OCI-LY7 (cell line): ENCODE measurements at regions not wholly inside any gene's neighbourhood (a gene's known extent, or its start where the extent isn't known, plus 50 kb on each side); places are given as distances from the start of the nearest gene placed in this dataset.

ENCODE experiments used
- BruUV-seq: library from RNA; stranded (reverse); fragments of 400-500 nt; replicated peaks from 2 replicates; lab custom pipeline; 2021; lab: Mats Ljungman, UMichigan
- CTCF ChIA-PET: fragments of 300-600 bp; sonication (Branson Sonifier 250); formaldehyde crosslinking; loops from one replicate; lab custom pipeline; 2022; ENCODE audit warnings: antibody characterized with exemption; ENCODE audit not compliant: unreplicated experiment; lab: Charles Lee
- POLR2A ChIA-PET: fragments of 300-600 bp; sonication (Branson Sonifier 250); formaldehyde crosslinking; loops from one replicate; lab custom pipeline; 2022; ENCODE audit warnings: antibody characterized with exemption; lab: Charles Lee
- DNase-seq: peaks from one replicate; pipeline ENCODE4 v3.0.0-alpha.2; 2015; ENCODE audit warnings: low spot score
- H2AFZ ChIP-seq: fragments of 200-600 bp; sonication (generic), shearing (Covaris generic); 2 replicates; pipeline ENCODE4 v1.6.1; 2014; ENCODE audit warnings: mild to moderate bottlenecking, antibody characterized with exemption, low read length, moderate library complexity
- H3K27ac ChIP-seq: fragments of 200-600 bp; sonication (generic); 2 replicates; pipeline ENCODE4 v1.5.1; 2014; ENCODE audit warnings: mixed run types, low read depth, mild to moderate bottlenecking, moderate library complexity, low read length, inconsistent platforms; ENCODE audit not compliant: poor library complexity, severe bottlenecking
- H3K36me3 ChIP-seq: fragments of 200-600 bp; sonication (generic); 2 replicates; pipeline ENCODE4 v1.6.1; 2014; ENCODE audit warnings: mild to moderate bottlenecking, antibody characterized with exemption, low read length, moderate library complexity, mixed read lengths; ENCODE audit not compliant: insufficient read depth
- H3K4me1 ChIP-seq: fragments of 200-600 bp; sonication (generic); 2 replicates; pipeline ENCODE4 v1.5.1; 2014; ENCODE audit warnings: mild to moderate bottlenecking, low read length; ENCODE audit not compliant: insufficient read depth, poor library complexity, severe bottlenecking
- H3K4me2 ChIP-seq: fragments of 200-600 bp; sonication (generic); 2 replicates; pipeline ENCODE4 v1.6.1; 2014; ENCODE audit warnings: mild to moderate bottlenecking, low read length
- H3K4me3 ChIP-seq: fragments of 200-600 bp; sonication (generic); 2 replicates; pipeline ENCODE4 v1.5.1; 2014; ENCODE audit warnings: mild to moderate bottlenecking, low read depth, low read length; ENCODE audit not compliant: poor library complexity, severe bottlenecking
- H3K79me2 ChIP-seq: fragments of 200-600 bp; sonication (generic); 2 replicates; pipeline ENCODE4 v1.6.1; 2016; ENCODE audit warnings: low read depth, mild to moderate bottlenecking, low read length, moderate library complexity, mixed read lengths; ENCODE audit not compliant: insufficient read depth
- H3K9me2 ChIP-seq: fragments of 200-600 bp; sonication (generic); 2 replicates; pipeline ENCODE4 v1.6.1; 2016; ENCODE audit warnings: mild to moderate bottlenecking, low read length, mixed read lengths; ENCODE audit not compliant: insufficient read depth
- H3K9me3 ChIP-seq: fragments of 200-600 bp; sonication (generic); 2 replicates; pipeline ENCODE4 v1.6.1; 2014; ENCODE audit warnings: mild to moderate bottlenecking, mixed run types, low read length, mixed read lengths
- H4K20me1 ChIP-seq: fragments of 200-600 bp; sonication (generic); 2 replicates; pipeline ENCODE4 v1.6.1; 2014; ENCODE audit warnings: mild to moderate bottlenecking, antibody characterized with exemption, low read length, moderate library complexity, mixed read lengths; ENCODE audit not compliant: insufficient read depth
- EZH2phosphoT487 ChIP-seq: fragments of 200-600 bp; sonication (generic); IDR thresholded peaks from 2 replicates; pipeline ENCODE4 v1.6.1; 2018; ENCODE audit warnings: low read depth, borderline replicate concordance, mild to moderate bottlenecking, mixed run types, antibody characterized with exemption, low read length, moderate library complexity, mixed read lengths
- intact Hi-C: fragments of 100-400 bp; cut with micrococcal nuclease; formaldehyde crosslinking; loops from one replicate; pipeline ENCODE4 v1.10.0; 2022; ENCODE audit not compliant: unreplicated experiment
- TF ChIP-seq, protein P1 (sequence below): fragments of 200-600 bp; sonication (generic); conservative IDR thresholded peaks from 2 replicates; pipeline ENCODE4 v1.5.1; 2014; ENCODE audit warnings: mild to moderate bottlenecking, antibody characterized with exemption, low read length, moderate library complexity, mixed read lengths

DNA sequence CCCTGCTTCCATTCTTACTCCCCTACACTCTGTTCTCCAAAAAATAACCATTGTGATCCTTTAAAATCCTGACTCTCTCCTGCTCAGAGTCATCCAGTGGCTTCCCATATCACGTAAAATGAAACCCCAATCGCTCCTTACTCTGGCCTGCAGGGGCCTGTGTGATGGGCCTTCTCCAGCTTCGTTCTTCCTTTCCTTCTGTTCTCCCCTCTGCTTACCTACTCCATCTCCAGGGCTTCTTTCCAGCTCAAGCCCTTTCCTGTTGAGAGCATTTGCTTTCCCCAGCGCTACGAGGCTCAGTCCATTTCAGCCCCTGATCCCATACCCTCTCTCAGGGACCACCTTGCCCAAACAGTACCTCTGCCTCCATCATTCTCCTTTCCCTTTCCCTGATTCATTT is 144.4 kb upstream of the ARHGAP5 start:
- BruUV-seq, result no TSS peak
- Histone ChIP-seq H4K20me1 (no peaks in the 10 kb centered on the region), H3K79me2 (no peaks in the 10 kb centered on the region), H3K4me1 (no peaks in the 10 kb centered on the region), H3K4me3 (no peak overlapping the region), H3K9me3 (no peaks in the 10 kb centered on the region), H2AFZ (no peak overlapping the region), H3K36me3 (no peaks in the 10 kb centered on the region), H3K27ac (no peak overlapping the region), H3K9me2 (no peaks in the 10 kb centered on the region), H3K4me2 (no peak overlapping the region)
- intact Hi-C loops, result no loop called here
- ChIA-PET CTCF (no interaction called here), POLR2A (no interaction called here)
- no peak for TF ChIP-seq EZH2phosphoT487
- TF ChIP-seq, protein P1, sequence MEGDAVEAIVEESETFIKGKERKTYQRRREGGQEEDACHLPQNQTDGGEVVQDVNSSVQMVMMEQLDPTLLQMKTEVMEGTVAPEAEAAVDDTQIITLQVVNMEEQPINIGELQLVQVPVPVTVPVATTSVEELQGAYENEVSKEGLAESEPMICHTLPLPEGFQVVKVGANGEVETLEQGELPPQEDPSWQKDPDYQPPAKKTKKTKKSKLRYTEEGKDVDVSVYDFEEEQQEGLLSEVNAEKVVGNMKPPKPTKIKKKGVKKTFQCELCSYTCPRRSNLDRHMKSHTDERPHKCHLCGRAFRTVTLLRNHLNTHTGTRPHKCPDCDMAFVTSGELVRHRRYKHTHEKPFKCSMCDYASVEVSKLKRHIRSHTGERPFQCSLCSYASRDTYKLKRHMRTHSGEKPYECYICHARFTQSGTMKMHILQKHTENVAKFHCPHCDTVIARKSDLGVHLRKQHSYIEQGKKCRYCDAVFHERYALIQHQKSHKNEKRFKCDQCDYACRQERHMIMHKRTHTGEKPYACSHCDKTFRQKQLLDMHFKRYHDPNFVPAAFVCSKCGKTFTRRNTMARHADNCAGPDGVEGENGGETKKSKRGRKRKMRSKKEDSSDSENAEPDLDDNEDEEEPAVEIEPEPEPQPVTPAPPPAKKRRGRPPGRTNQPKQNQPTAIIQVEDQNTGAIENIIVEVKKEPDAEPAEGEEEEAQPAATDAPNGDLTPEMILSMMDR, result no peak
- DNase-seq, result no peak

DNA sequence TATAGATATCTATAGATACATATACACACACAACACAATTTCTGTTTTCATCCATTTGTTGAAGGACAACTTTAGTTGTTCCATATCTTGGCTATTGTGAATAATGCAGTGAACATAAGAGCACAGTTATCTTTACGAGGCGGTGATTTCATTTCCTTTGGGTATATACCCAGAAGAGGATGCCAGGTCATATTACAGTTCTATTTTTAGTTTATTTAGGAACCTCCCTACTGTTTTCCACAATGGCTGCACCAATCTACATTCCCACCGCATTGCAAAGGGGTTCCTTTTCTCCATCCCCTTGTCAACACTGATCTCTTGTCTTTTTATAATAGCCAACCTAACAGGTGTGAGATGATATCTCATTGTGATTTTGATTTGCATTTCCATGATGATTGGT is 143.4 kb upstream of the ARHGAP5 start:
- BruUV-seq, result no TSS peak
- Histone ChIP-seq H3K4me2 (no peak overlapping the region), H3K36me3 (no peaks in the 10 kb centered on the region), H3K27ac (no peak overlapping the region), H3K79me2 (no peaks in the 10 kb centered on the region), H3K9me2 (no peaks in the 10 kb centered on the region), H4K20me1 (no peaks in the 10 kb centered on the region), H3K4me1 (no peaks in the 10 kb centered on the region), H3K9me3 (no peaks in the 10 kb centered on the region), H3K4me3 (no peak overlapping the region), H2AFZ (no peak overlapping the region)
- intact Hi-C loops, result no loop called here
- POLR2A ChIA-PET, result no interaction called here
- no peak for TF ChIP-seq EZH2phosphoT487
- TF ChIP-seq, protein P1, result no peak
- CTCF ChIA-PET, result no interaction called here
- no peak for DNase-seq

DNA sequence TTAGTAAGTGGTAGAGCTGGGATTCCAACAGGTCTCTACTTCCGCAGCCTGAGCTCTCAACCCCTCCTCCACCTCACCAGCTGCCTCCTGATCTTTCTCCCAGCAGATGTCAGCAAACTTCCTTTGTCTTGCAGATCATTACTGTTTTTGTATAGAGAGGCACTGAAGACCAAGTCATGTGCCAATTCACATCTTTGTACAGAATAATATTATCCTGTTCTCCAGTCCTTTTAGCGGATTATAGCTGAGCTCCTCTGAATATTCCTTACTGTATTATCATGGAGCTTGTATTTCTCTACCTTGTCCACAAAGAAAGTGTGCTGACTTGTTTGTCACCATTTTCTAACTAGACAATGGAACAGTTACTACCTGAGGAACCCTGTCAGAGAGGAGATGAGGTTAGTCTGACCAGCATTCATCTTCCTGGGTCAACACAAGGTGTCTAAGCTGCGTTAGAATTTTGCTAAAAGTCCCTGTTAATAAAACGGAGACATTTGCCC is 142.3 kb upstream of the ARHGAP5 start:
- TF ChIP-seq, protein P1, result 0 out of 2 replicates have a peak, but pooled peaks have one; percentile 28
- TF ChIP-seq EZH2phosphoT487, result no peak
- POLR2A ChIA-PET, result interaction anchor here (0.6 kb wide), 1 partner anchor 39 kb away, joined by 3 read pairs; no protein-coding TSS in a partner anchor
- Histone ChIP-seq H3K9me2 (no peaks in the 10 kb centered on the region), H4K20me1 (no peaks in the 10 kb centered on the region), H3K27ac (no peak overlapping the region), H3K4me1 (no peaks in the 10 kb centered on the region), H3K4me2 (no peak overlapping the region), H3K4me3 (no peak overlapping the region), H3K79me2 (no peaks in the 10 kb centered on the region), H3K9me3 (no peaks in the 10 kb centered on the region), H2AFZ (no peak overlapping the region), H3K36me3 (no peaks in the 10 kb centered on the region)
- no TSS peak for BruUV-seq
- CTCF ChIA-PET, result no interaction called here
- no peak for DNase-seq
- intact Hi-C loops, result no loop called here
